ENCODE measurements at regions not wholly inside any gene's neighbourhood (a gene's known extent, or its start where the extent isn't known, plus 50 kb on each side); places are given as distances from the start of the nearest gene placed in this dataset.

- DNase-seq (ENCODE audit: low read depth) = no peak
- TF ChIP-seq CTCF (conservative IDR thresholded peaks at IDR 0.05; ENCODE audit: low read depth, low read length) = no peak
These were observed 314.2 kb upstream of the KLF6 start for GRCh38 chr10:4099202-4099601.

DNA sequence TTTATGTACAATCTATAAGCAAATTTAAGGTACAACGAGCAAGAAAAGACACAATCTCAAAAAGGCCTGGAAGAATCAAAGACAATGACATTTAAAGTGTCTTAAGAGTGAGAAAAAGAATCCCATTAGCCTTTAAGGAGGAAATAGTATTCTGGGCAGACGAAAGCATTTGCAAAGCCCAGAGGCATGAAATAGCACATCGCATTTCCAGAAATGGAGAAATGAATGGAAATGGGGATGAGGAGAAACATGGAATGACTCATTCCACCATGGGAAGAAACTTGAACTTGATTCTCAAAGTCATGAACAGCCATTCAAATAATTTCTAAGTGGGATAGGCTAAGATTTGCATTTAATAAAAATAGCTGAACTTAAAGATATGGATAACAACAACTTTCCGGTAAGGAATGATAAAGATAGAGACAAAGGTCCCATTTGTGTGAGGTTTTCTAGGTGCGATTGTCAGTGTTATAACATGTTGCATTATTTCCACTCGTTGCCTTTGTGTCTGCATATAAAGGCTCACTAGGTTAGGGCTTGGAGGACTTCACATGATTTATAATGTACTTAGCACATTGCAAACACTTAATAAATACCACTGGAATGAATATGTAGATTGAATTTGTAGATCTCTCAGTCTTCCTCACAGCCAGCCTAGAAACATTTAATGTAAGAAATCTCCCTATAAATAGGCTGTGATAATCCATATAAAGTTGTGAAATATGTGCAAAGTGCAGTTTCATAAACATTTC lies 310.3 kb upstream of the KLF6 start:
- no peak for DNase-seq (ENCODE audit: low read depth)
- no peak overlapping the region for H3K4me3 ChIP-seq (ENCODE audit: low read depth, low read length)

More at GRCh38 chr10:4099202-4099601, 314.2 kb upstream of the KLF6 start:
- no peak overlapping the region for H3K4me3 ChIP-seq (ENCODE audit: low read depth, low read length)

DNA sequence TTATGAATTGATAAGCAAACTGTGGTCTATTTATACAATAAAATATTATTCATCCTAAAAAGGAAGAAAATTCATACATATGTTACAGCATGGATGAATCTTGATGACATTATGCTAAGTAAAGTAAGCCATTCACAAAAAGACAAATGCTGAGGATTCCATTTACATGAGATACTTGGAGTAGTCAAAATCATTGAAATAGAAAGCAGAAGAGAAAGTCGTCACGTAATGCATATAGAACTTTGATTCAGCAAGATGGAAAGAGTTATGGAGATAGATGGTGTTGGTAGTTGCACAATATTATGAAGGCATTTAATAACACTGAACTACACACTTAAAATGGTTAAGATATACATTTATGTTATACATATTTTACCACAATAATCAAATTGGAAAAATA lies 309.7 kb upstream of the KLF6 start:
- no peak for TF ChIP-seq CTCF (conservative IDR thresholded peaks at IDR 0.05; ENCODE audit: low read depth, low read length)
- DNase-seq (ENCODE audit: low read depth) = no peak
- H3K4me3 ChIP-seq (ENCODE audit: low read depth, low read length) = no peak overlapping the region

More for the DNA sequence above, 310.3 kb upstream of the KLF6 start:
- TF ChIP-seq CTCF (conservative IDR thresholded peaks at IDR 0.05; ENCODE audit: low read depth, low read length) = no peak

GRCh38 chr10:4093438-4093837 lies 308.4 kb upstream of the KLF6 start:
- no peak for TF ChIP-seq CTCF (conservative IDR thresholded peaks at IDR 0.05; ENCODE audit: low read depth, low read length)
- no peak overlapping the region for H3K4me3 ChIP-seq (ENCODE audit: low read depth, low read length)
- DNase-seq (ENCODE audit: low read depth) = no peak

- no peak for DNase-seq (ENCODE audit: low read depth)
- no peak overlapping the region for H3K4me3 ChIP-seq (ENCODE audit: low read depth, low read length)
- no peak for TF ChIP-seq CTCF (conservative IDR thresholded peaks at IDR 0.05; ENCODE audit: low read depth, low read length)
These were observed 303.5 kb upstream of the KLF6 start for GRCh38 chr10:4088354-4089066.

- H3K4me3 ChIP-seq (ENCODE audit: low read depth, low read length) = no peak overlapping the region
- peak; percentile 49 for DNase-seq (ENCODE audit: low read depth)
- no peak for TF ChIP-seq CTCF (conservative IDR thresholded peaks at IDR 0.05; ENCODE audit: low read depth, low read length)
These were observed 301.3 kb upstream of the KLF6 start for GRCh38 chr10:4086131-4086898.
